Aorta (tissue), 5 donors: ENCODE measurements at regions not wholly inside any gene's neighbourhood (a gene's known extent, or its start where the extent isn't known, plus 50 kb on each side); places are given as distances from the start of the nearest gene placed in this dataset.
"Not testable (repeated sequence)": the region's sequence is repeated elsewhere in the genome, so short reads cannot be mapped to it uniquely, and the experiment has no call there.

Experiments used
- ATAC-seq: fragments of 200-7000 bp; cut with Tn5 transposase; one replicate; pipeline ENCODE4 v1.9.1; 2022; ENCODE audit warnings: moderate library complexity; ENCODE audit not compliant: low FRiP score
- DNase-seq, 2 donors: peaks; one replicate each; pipeline ENCODE4 v3.0.0-alpha.2; 2020
- H3K27ac ChIP-seq, 2 donors: one replicate each; pipeline ENCODE4 v1.5.1; 2013; ENCODE audit warnings: low read length in 2 of 2, mild to moderate bottlenecking in 2 of 2, moderate library complexity in 2 of 2, control low read depth in 1 of 2, inconsistent platforms in 1 of 2, low read depth in 1 of 2
- H3K27me3 ChIP-seq, 2 donors: one replicate each; pipeline ENCODE4 v1.6.1; 2013; ENCODE audit warnings: control low read depth in 1 of 2, low read length in 1 of 2, mild to moderate bottlenecking in 1 of 2, moderate library complexity in 1 of 2; ENCODE audit not compliant: insufficient read depth in 2 of 2, control insufficient read depth in 1 of 2
- H3K36me3 ChIP-seq, 2 donors: one replicate each; pipeline ENCODE4 v1.6.1; 2013; ENCODE audit warnings: control low read depth in 1 of 2, low read length in 1 of 2, mild to moderate bottlenecking in 1 of 2; ENCODE audit not compliant: insufficient read depth in 2 of 2, control insufficient read depth in 1 of 2
- H3K4me1 ChIP-seq, 2 donors: one replicate each; pipeline ENCODE4 v1.6.1; 2013; ENCODE audit warnings: low read length in 2 of 2, control low read depth in 1 of 2, mild to moderate bottlenecking in 1 of 2, moderate library complexity in 1 of 2; ENCODE audit not compliant: insufficient read depth in 2 of 2, control insufficient read depth in 1 of 2
- H3K4me3 ChIP-seq, 2 donors: one replicate each; pipeline ENCODE4 v1.5.1; 2013; ENCODE audit warnings: low read length in 2 of 2, control low read depth in 1 of 2, mild to moderate bottlenecking in 1 of 2
- H3K9me3 ChIP-seq: one replicate; pipeline ENCODE4 v1.6.1; 2013; ENCODE audit warnings: mild to moderate bottlenecking, low read length; ENCODE audit not compliant: control insufficient read depth
- WGBS, 2 donors: extraction: QIAGEN DNeasy Blood & Tissue Kit; methylation state at CpG; one replicate each; pipeline ENCODE4 v1.1.7; 2013; 5-methylcytosine and 5-hydroxymethylcytosine counted together
- intact Hi-C, 2 donors: fragments of 100-400 bp; cut with DNase I; formaldehyde crosslinking; loops; one replicate each; pipeline versions ENCODE4 v1.14.2 to v1.15.0; 2022
- donor health status: healthy with polysubstance abuse.
- donor health status: Bipolar disorder and iron deficiency.
- donor health status: DM: no; HTN: no; CAD: no.
- donor health status: DM: no; HTN: no; CAD: no.
- donor health status: DM: yes; HTN: yes; CAD: no.

DNA sequence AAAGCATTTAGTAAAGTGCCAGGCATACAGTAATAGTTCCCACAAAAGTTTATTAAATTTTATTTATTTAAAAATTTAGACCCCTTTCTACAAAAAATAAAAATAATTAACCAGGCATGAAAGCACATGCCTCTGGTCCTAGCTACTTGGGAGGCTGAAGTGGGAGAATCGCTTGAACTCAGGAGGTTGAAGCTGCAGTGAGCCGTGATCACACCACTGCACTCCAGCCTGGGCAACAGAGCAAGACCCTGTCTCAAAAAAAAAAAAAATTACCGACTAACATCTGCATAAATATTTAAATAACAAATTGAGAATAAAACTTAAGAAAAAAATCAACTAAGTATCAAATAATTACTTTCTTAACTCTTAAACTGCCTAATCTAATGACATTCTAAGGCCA is 64.3 kb upstream of the TRIM24 start:
- no peaks in the 10 kb centered on the region for H3K27me3 ChIP-seq
- 59 to 92% methylated on average over 3 of the region's 3 CpGs for WGBS, 2 donors
- ATAC-seq, result no peak
- no peaks in the 10 kb centered on the region for H3K9me3 ChIP-seq
- intact Hi-C loops, result no loop called here
- H3K4me3 ChIP-seq, result no peak overlapping the region
- DNase-seq, result no peak
- no peak overlapping the region for H3K27ac ChIP-seq
- no peaks in the 10 kb centered on the region for H3K36me3 ChIP-seq
- no peaks in the 10 kb centered on the region for H3K4me1 ChIP-seq

DNA sequence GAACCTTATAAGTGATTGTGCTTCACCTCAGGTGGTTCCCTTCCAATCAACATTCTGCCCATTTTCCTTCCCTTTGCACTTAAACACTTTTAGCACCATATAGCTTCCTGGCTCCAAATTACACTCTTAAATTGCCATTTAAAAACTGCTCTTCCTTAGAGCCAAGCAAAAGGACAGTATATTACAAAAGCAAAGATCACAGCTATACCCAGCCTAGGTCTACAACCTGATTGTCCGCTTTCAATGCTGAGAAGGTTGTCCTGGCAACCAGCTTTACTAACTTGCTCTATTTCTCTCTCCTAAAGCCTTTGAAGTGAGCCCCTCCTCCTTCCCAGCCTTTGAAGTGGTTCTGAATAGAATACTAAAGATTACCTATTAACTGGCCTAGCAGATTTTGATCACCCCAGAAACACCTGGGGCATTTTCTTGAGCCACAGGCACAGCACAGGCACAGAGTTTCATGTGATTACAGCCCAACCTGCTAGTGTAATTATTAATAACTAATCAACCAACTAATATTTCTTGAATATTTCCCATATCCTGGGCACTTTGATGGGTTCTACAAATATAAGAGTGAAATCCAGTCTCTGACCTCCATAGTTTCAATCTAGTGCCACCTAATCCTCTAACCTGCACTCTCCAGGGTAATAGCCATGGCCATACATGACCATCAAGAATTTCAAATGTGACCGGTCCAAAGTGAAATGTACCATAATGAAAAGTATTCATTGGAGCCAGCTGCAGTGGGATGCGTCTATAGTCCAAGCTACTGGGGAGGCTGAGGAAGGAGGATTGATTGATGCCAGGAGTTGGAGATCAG is 63.6 kb upstream of the TRIM24 start:
- no peaks in the 10 kb centered on the region for H3K4me1 ChIP-seq
- H3K27me3 ChIP-seq, result no peaks in the 10 kb centered on the region
- ATAC-seq, result no peak
- intact Hi-C loops, result no loop called here
- 78 to 82% methylated on average over 3 of the region's 3 CpGs for WGBS, 2 donors
- no peak for DNase-seq
- no peaks in the 10 kb centered on the region for H3K9me3 ChIP-seq
- H3K4me3 ChIP-seq, result no peak overlapping the region
- no peaks in the 10 kb centered on the region for H3K36me3 ChIP-seq
- no peak overlapping the region for H3K27ac ChIP-seq

DNA sequence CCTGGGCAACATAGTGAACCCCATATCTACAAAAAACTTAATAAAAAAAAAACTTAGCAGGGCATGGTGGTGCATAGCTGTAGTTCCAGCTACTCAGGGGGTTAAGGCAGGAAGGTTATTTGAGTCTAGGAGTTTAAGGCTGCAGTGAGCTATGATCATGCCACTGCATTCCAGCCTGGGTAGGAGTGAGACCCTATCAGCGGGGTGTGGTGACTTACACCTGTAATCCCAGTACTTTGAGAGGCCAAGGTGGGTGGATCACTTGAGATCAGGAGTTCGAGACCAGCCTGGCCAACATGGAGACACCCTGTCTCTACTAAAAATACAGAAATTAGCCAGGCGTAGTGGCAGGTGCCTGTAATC is 63.0 kb upstream of the TRIM24 start:
- DNase-seq, intact Hi-C loops, H3K4me1 ChIP-seq, H3K27ac ChIP-seq, H3K36me3 ChIP-seq, H3K9me3 ChIP-seq, ATAC-seq, H3K4me3 ChIP-seq, H3K27me3 ChIP-seq: not testable (repeated sequence)
- WGBS, 2 donors, result 92 to 93% methylated on average over 3 of the region's 3 CpGs

DNA sequence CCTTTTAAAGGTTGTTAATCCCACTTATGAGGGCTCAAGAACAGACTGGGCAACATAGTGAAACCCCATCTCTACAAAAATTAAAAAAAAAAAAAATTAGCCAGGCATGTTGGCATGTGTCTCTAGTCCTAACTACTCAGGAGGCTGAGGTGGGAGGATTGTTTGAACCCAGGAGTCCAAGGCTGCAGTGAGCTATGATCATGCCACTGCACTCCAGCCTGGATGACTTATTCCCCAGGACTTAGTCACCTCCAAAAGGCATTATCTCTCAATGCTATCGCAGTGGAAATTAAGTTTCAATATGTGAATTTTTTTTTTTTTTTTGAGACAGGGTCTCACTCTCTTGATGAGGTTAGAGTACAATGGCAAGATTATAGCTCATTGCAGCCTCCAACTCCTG is 61.2 kb upstream of the TRIM24 start:
- intact Hi-C loops, result no loop called here
- Histone ChIP-seq H3K36me3 (no peaks in the 10 kb centered on the region), H3K4me3 (no peak overlapping the region), H3K4me1 (no peaks in the 10 kb centered on the region), H3K9me3 (peaks cover 1% of the 10 kb centered on the region), H3K27ac (no peak overlapping the region), H3K27me3 (no peaks in the 10 kb centered on the region)
- 91 to 96% methylated on average over 1 of the region's 1 CpG for WGBS, 2 donors
- DNase-seq, result no peak
- no peak for ATAC-seq

GRCh38 chr7:138400400-138400886 is 59.6 kb upstream of the TRIM24 start:
- intact Hi-C loops, result no loop called here
- Histone ChIP-seq H3K4me1 (no peaks in the 10 kb centered on the region), H3K9me3 (peaks cover 3% of the 10 kb centered on the region), H3K27ac (no peak overlapping the region), H3K27me3 (no peaks in the 10 kb centered on the region), H3K4me3 (no peak overlapping the region), H3K36me3 (no peaks in the 10 kb centered on the region)
- no peak for ATAC-seq
- 74 to 84% methylated on average over 6 of the region's 6 CpGs for WGBS, 2 donors
- DNase-seq, result no peak

DNA sequence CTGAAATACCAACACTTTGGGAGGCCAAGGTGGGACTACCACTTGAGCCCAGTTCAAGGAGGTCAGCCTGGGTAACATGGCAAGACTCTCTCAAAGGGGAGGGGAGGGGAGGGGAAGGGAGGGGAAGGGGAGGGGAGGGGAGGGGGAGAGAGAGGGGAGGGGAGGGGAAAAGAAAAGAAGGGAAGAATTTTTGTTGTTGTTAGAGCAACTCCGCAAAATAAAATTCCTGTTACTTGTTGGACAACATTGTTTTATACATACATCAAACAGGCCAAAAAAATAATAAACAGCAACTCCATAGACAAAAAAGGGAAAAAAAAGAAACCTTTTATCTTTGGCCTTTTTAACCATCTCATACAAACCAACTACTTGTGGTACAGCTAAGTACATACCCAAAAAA is 57.3 kb upstream of the TRIM24 start:
- no peak for ATAC-seq
- H3K9me3 ChIP-seq, result peaks cover 3% of the 10 kb centered on the region
- intact Hi-C loops, result no loop called here
- DNase-seq, result no peak
- H3K4me1 ChIP-seq, result no peaks in the 10 kb centered on the region
- no peak overlapping the region for H3K27ac ChIP-seq
- H3K36me3 ChIP-seq, result no peaks in the 10 kb centered on the region
- H3K4me3 ChIP-seq, result no peak overlapping the region
- 98 to 100% methylated on average over 1 of the region's 1 CpG for WGBS, 2 donors
- H3K27me3 ChIP-seq, result no peaks in the 10 kb centered on the region

GRCh38 chr7:138405496-138405895 is 54.6 kb upstream of the TRIM24 start:
- Histone ChIP-seq H3K27me3 (no peaks in the 10 kb centered on the region), H3K9me3 (peaks cover 3% of the 10 kb centered on the region), H3K27ac (no peak overlapping the region), H3K4me3 (no peak overlapping the region), H3K4me1 (no peaks in the 10 kb centered on the region), H3K36me3 (no peaks in the 10 kb centered on the region)
- ATAC-seq (no peak), DNase-seq (no peak)
- intact Hi-C loops, result no loop called here
- WGBS, 2 donors, result 90 to 97% methylated on average over 1 of the region's 1 CpG

GRCh38 chr7:138407792-138408191 is 52.3 kb upstream of the TRIM24 start:
- Histone ChIP-seq H3K36me3 (no peaks in the 10 kb centered on the region), H3K4me1 (no peaks in the 10 kb centered on the region), H3K27me3 (no peaks in the 10 kb centered on the region), H3K4me3 (no peak overlapping the region), H3K27ac (no peak overlapping the region), H3K9me3 (peaks cover 3% of the 10 kb centered on the region)
- DNase-seq (no peak), ATAC-seq (no peak)
- WGBS, 2 donors, result 26 to 33% methylated on average over 4 of the region's 4 CpGs
- intact Hi-C loops, result no loop called here
